ENCODE measurements at regions not wholly inside any gene's neighbourhood (a gene's known extent, or its start where the extent isn't known, plus 50 kb on each side); places are given as distances from the start of the nearest gene placed in this dataset.

- Histone ChIP-seq H3K27me3 (replicated peaks; ENCODE audit: control insufficient read depth, insufficient read depth, low read length) (no peaks in the 10 kb centered on the region), H3K36me3 (ENCODE audit: control insufficient read depth, insufficient read depth, low read length) (no peaks in the 10 kb centered on the region), H3K4me3 (replicated peaks; ENCODE audit: low read depth, low read length) (no peak overlapping the region)
- TF ChIP-seq CTCF (IDR thresholded peaks at IDR 0.05; ENCODE audit: insufficient read depth, low read length, poor library complexity, severe bottlenecking): no peak
- no peak for DNase-seq (ENCODE audit: extremely low read depth, insufficient read length)
Measured at GRCh38 chr21:28272272-28272992, 720.2 kb downstream of the LTN1 start.

GRCh38 chr21:28269173-28269572 is 723.5 kb downstream of the LTN1 start:
- DNase-seq (ENCODE audit: extremely low read depth, insufficient read length): no peak
- Histone ChIP-seq H3K27me3 (replicated peaks; ENCODE audit: control insufficient read depth, insufficient read depth, low read length) (no peaks in the 10 kb centered on the region), H3K36me3 (ENCODE audit: control insufficient read depth, insufficient read depth, low read length) (no peaks in the 10 kb centered on the region), H3K4me3 (replicated peaks; ENCODE audit: low read depth, low read length) (no peak overlapping the region)
- TF ChIP-seq CTCF (IDR thresholded peaks at IDR 0.05; ENCODE audit: insufficient read depth, low read length, poor library complexity, severe bottlenecking): no peak

GRCh38 chr21:28268685-28269084 is 724.0 kb downstream of the LTN1 start:
- no peaks in the 10 kb centered on the region for H3K27me3 ChIP-seq (replicated peaks; ENCODE audit: control insufficient read depth, insufficient read depth, low read length)
- no peaks in the 10 kb centered on the region for H3K36me3 ChIP-seq (ENCODE audit: control insufficient read depth, insufficient read depth, low read length)
- DNase-seq (ENCODE audit: extremely low read depth, insufficient read length): no peak
- TF ChIP-seq CTCF (IDR thresholded peaks at IDR 0.05; ENCODE audit: insufficient read depth, low read length, poor library complexity, severe bottlenecking): no peak
- no peak overlapping the region for H3K4me3 ChIP-seq (replicated peaks; ENCODE audit: low read depth, low read length)

- Histone ChIP-seq H3K27me3 (replicated peaks; ENCODE audit: control insufficient read depth, insufficient read depth, low read length) (no peaks in the 10 kb centered on the region), H3K36me3 (ENCODE audit: control insufficient read depth, insufficient read depth, low read length) (no peaks in the 10 kb centered on the region), H3K4me3 (replicated peaks; ENCODE audit: low read depth, low read length) (no peak overlapping the region)
- no peak for DNase-seq (ENCODE audit: extremely low read depth, insufficient read length)
- no peak for TF ChIP-seq CTCF (IDR thresholded peaks at IDR 0.05; ENCODE audit: insufficient read depth, low read length, poor library complexity, severe bottlenecking)
Measured at GRCh38 chr21:28267449-28267848, 725.2 kb downstream of the LTN1 start.

- Histone ChIP-seq H3K36me3 (ENCODE audit: control insufficient read depth, insufficient read depth, low read length) (no peaks in the 10 kb centered on the region), H3K4me3 (replicated peaks; ENCODE audit: low read depth, low read length) (no peak overlapping the region), H3K27me3 (replicated peaks; ENCODE audit: control insufficient read depth, insufficient read depth, low read length) (no peaks in the 10 kb centered on the region)
- no peak for TF ChIP-seq CTCF (IDR thresholded peaks at IDR 0.05; ENCODE audit: insufficient read depth, low read length, poor library complexity, severe bottlenecking)
- no peak for DNase-seq (ENCODE audit: extremely low read depth, insufficient read length)
Measured at GRCh38 chr21:28266061-28266460, 726.6 kb downstream of the LTN1 start.

GRCh38 chr21:28263974-28264373 is 728.7 kb downstream of the LTN1 start:
- DNase-seq (ENCODE audit: extremely low read depth, insufficient read length): no peak
- TF ChIP-seq CTCF (IDR thresholded peaks at IDR 0.05; ENCODE audit: insufficient read depth, low read length, poor library complexity, severe bottlenecking): no peak
- Histone ChIP-seq H3K4me3 (replicated peaks; ENCODE audit: low read depth, low read length) (no peak overlapping the region), H3K36me3 (ENCODE audit: control insufficient read depth, insufficient read depth, low read length) (no peaks in the 10 kb centered on the region), H3K27me3 (replicated peaks; ENCODE audit: control insufficient read depth, insufficient read depth, low read length) (no peaks in the 10 kb centered on the region)
